C4-2B (cell line): ENCODE measurements at regions not wholly inside any gene's neighbourhood (a gene's known extent, or its start where the extent isn't known, plus 50 kb on each side); places are given as distances from the start of the nearest gene placed in this dataset.

Source experiments
- H3K27ac ChIP-seq: fragments of 450-650 bp; 2 replicates; pipeline ENCODE4 v1.5.1; 2017
- ZFX ChIP-seq: fragments of 450-650 bp; IDR thresholded peaks from 2 replicates; pipeline ENCODE4 v1.6.1; 2017
- TF ChIP-seq, protein P1 (sequence below): fragments of 450-650 bp; conservative IDR thresholded peaks from 2 replicates; pipeline ENCODE4 v1.5.1; 2017; ENCODE audit warnings: mild to moderate bottlenecking

DNA sequence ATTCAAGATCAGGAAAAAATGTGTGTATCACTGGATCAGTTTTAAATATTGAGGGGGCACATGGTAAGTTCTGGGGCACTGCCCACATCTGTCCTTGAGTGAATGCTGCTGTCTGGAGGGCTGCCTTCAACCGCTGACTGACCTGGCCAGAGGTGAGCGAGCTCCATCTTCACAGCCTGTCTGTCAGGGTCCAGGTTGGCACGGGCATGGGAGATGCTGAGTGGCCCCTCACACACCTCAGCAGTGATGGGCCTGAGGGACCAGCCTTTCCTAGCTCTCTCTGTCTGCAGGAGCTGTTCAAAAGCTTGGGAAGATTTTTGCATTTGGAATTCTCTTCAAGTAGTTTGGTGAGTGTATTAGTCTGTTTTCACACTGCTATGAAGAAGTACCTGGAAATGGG, 114.8 kb upstream of the ALKAL2 start:
- no peak overlapping the region for H3K27ac ChIP-seq
- TF ChIP-seq ZFX = no peak
- TF ChIP-seq, protein P1, sequence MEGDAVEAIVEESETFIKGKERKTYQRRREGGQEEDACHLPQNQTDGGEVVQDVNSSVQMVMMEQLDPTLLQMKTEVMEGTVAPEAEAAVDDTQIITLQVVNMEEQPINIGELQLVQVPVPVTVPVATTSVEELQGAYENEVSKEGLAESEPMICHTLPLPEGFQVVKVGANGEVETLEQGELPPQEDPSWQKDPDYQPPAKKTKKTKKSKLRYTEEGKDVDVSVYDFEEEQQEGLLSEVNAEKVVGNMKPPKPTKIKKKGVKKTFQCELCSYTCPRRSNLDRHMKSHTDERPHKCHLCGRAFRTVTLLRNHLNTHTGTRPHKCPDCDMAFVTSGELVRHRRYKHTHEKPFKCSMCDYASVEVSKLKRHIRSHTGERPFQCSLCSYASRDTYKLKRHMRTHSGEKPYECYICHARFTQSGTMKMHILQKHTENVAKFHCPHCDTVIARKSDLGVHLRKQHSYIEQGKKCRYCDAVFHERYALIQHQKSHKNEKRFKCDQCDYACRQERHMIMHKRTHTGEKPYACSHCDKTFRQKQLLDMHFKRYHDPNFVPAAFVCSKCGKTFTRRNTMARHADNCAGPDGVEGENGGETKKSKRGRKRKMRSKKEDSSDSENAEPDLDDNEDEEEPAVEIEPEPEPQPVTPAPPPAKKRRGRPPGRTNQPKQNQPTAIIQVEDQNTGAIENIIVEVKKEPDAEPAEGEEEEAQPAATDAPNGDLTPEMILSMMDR = no peak

DNA sequence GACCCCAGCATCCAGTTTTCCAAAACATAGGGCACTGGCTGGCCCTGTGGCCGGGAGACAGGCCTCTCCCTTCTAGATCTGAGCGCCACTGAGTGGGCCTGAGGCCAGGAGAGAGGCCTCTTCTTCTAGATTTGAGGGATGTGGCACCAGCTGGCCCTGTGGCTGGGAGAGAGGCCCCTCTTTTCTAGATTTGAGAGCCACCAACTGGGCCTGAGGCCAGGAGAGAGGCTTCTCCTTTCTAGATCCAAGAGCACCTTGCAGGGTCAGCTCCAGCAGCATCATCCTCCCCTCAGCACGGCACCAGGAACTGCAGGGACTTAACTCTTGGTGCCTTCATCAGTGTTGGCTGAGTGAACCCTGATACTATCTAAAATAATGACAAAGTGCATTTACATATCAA, 114.3 kb upstream of the ALKAL2 start:
- H3K27ac ChIP-seq = no peak overlapping the region
- TF ChIP-seq, protein P1 = no peak
- no peak for TF ChIP-seq ZFX

DNA sequence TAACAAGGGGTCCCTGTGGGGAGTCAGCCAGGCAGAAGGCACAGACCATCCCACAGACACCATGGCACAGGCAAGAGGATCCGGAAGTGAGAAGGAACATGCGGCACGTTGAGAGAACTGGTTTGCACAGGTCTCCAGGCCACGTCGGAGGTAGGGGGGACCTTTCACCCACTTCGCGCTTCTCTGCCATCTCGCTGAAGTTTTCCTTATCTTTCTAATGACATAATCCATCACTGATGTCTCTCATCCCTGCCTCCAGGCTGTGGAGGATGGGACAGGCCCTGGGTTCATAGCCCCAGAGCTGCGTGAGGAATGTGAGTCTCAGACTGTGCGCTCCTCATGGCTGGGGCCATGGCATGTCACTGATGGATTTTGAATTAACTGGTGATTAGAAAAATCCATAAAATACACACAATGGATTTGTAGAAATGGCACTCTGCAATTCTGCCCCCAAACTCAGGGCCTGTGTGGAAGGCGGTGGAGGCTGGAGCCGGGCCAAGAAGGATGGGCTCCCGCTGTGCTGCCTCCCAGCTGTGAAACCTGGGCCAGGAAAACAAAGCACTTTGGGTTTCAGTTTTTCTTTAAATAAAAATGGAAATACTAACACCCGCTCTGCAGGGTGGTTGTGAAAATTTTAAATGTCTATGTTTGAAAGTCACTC, 113.3 kb upstream of the ALKAL2 start:
- TF ChIP-seq, protein P1 = no peak
- TF ChIP-seq ZFX = no peak
- H3K27ac ChIP-seq = no peak overlapping the region

DNA sequence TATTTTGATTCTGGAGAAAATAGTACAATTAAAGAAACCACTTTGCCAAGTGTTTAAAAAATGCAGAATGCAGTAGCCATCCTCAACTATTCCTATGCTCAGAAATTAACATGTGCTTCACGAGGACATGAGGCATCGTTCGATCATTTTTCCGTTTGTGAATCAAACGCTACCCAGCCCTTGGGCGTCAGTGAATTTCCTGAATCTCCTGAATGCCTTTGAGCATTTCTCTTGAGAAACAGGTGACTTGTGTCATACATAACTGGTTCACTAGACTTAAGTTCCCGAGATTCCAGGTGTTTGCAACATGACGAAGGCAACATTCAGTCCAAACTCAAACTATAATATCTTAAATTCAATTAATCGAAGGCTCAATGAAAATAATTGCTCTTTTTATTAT, 110.0 kb upstream of the ALKAL2 start:
- no peak overlapping the region for H3K27ac ChIP-seq
- TF ChIP-seq, protein P1 = no peak
- no peak for TF ChIP-seq ZFX

- TF ChIP-seq, protein P1 = no peak
- no peak for TF ChIP-seq ZFX
- no peak overlapping the region for H3K27ac ChIP-seq
Observed at GRCh38 chr2:397521-397920, 109.6 kb upstream of the ALKAL2 start.

- TF ChIP-seq, protein P1 = no peak
- no peak for TF ChIP-seq ZFX
- no peak overlapping the region for H3K27ac ChIP-seq
Observed at GRCh38 chr2:396903-397302, 109.0 kb upstream of the ALKAL2 start.

DNA sequence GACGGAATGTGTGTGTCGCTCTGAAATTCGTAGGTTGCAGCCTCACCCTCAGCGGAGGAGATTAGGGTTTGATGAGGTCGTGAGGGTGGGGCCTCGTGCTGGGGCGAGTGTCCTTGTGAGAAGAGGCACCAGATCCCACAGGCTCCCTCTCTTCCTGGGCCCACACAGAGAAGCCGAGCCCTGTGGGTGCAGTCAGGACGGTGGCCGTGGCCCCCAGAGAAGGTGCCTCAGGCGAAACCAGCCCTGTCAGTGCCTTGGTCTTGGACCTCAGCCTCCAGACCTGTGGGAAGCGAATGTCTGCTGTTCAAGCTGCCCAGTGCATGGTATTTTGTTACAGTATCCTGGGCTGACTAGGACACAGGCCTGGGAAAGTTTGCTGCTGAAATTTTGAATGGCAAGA, 108.0 kb upstream of the ALKAL2 start:
- no peak for TF ChIP-seq ZFX
- TF ChIP-seq, protein P1 = no peak
- no peak overlapping the region for H3K27ac ChIP-seq
